ENCODE measurements at regions not wholly inside any gene's neighbourhood (a gene's known extent, or its start where the extent isn't known, plus 50 kb on each side); places are given as distances from the start of the nearest gene placed in this dataset.
"Not testable (repeated sequence)": the region's sequence is repeated elsewhere in the genome, so short reads cannot be mapped to it uniquely, and the experiment has no call there.

DNA sequence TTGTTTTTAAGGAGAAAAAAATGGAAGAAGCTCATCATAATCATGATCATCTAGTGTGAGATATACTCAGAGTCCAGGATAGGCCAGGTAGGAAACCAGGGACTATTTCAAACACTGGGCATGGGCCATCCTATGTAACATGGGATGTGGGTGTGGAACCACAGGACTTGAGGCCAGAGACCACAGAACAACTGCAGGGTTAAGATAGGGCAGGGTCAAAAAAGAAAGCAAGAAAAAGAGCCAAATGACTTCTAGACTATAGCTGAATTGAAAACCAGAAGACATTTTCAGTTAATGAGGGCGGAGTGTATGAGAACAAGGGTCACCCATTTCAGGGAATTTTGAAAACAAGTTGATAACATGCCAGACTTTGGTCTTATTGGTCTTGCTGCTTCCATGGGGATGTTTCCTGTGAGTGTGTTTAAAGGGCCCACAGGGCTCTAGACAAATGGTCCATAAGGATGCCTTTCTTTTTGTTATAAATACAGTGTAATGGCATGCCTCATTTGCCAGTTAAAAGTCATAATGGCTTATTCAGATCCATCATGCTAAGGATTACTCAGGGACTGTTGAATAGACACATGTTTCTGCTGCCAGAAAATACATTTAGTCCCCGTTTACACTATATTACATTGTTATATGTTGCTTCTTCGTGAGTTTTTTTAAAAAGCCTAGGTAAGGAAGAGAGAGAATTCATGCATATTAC, 182.0 kb upstream of the C21orf91 start:
- ATAC-seq (ENCODE audit: poor library complexity) (no peak), DNase-seq (no peak)
- intact Hi-C loops (cut with DNase I) = no loop called here

DNA sequence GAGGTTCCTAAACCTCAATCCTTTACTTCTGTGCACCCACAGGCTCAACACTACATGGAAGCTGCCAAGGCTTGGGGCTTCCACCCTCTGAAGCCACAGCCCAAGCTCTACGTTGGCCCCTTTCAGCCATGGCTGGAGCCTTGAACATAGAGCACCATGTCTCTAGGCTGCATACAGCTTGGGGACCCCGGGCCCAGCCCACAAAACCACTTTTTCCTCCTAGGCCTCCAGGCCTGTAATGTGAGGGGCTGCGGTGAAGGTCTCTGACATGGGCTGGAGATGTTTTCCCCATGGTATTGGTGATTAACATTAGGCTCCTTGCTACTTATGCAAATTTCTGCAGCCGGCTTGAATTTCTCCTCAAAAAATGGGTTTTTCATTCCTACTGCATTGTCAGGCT, 179.4 kb upstream of the C21orf91 start:
- intact Hi-C loops (cut with DNase I); DNase-seq; ATAC-seq (ENCODE audit: poor library complexity): not testable (repeated sequence)

GRCh38 chr21:17989780-17990179, 170.6 kb upstream of the C21orf91 start:
- ATAC-seq (ENCODE audit: poor library complexity) = no peak
- DNase-seq = no peak
- intact Hi-C loops (cut with DNase I) = no loop called here

GRCh38 chr21:17988102-17988437, 168.9 kb upstream of the C21orf91 start:
- DNase-seq = no peak
- no peak for ATAC-seq (ENCODE audit: poor library complexity)
- intact Hi-C loops (cut with DNase I) = no loop called here

- ATAC-seq (ENCODE audit: poor library complexity) (no peak), DNase-seq (no peak)
- intact Hi-C loops (cut with DNase I) = no loop called here
Observed at GRCh38 chr21:17987382-17988101, 168.4 kb upstream of the C21orf91 start.

- intact Hi-C loops (cut with DNase I) = no loop called here
- no peak for ATAC-seq (ENCODE audit: poor library complexity)
- DNase-seq = no peak
Observed at GRCh38 chr21:17981060-17981740, 162.0 kb upstream of the C21orf91 start.

DNA sequence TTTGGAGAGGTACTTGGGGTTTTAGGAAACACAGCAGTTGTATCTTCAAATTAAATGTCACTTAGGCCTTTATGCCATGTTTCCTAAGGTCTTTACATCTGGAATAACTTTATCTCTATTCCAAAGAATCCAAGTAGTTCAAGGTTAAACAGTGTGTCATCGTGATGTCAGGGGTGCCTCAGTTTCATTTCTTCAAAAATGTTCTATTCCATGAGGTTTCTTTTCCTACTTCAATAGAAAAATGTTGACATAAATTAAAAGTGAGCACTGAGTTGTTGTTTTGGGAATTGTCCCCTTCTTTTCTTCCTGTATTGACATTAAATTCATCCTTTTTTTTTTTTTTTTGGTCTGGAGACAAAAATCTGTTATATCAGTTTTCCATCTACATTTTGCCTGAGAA, 160.6 kb upstream of the C21orf91 start:
- DNase-seq (no peak), ATAC-seq (ENCODE audit: poor library complexity) (no peak)
- intact Hi-C loops (cut with DNase I) = no loop called here

- DNase-seq (no peak), ATAC-seq (ENCODE audit: poor library complexity) (no peak)
- intact Hi-C loops (cut with DNase I) = no loop called here
Observed at GRCh38 chr21:17978895-17979294, 159.7 kb upstream of the C21orf91 start.

DNA sequence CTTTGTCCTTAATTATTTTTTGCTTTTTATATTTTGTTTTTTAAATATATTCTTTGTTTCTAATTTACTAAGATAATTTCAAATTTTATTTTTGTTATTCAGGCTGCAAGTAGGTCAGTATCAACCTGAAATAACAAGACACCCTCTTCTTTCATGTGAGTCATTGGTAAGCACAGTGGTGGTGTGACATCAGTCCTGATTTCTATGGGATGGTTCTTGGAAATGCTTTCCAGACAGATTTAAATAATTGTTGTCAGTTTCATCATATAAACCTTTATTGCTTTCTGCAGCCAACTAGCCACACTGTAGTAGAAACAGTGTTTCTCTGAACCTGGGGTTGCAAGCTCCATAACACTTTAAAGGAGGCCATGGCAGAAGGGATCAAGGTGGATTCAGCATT, 157.5 kb upstream of the C21orf91 start:
- DNase-seq (no peak), ATAC-seq (ENCODE audit: poor library complexity) (no peak)
- intact Hi-C loops (cut with DNase I) = no loop called here

GRCh38 chr21:17976139-17976538, 157.0 kb upstream of the C21orf91 start:
- ATAC-seq (ENCODE audit: poor library complexity) (no peak), DNase-seq (no peak)
- intact Hi-C loops (cut with DNase I) = no loop called here

- intact Hi-C loops (cut with DNase I) = no loop called here
- no peak for ATAC-seq (ENCODE audit: poor library complexity)
- no peak for DNase-seq
Observed at GRCh38 chr21:17967319-17967718, 148.2 kb upstream of the C21orf91 start.

- intact Hi-C loops (cut with DNase I) = no loop called here
- no peak for ATAC-seq (ENCODE audit: poor library complexity)
- DNase-seq = no peak
Observed at GRCh38 chr21:17964716-17965115, 145.6 kb upstream of the C21orf91 start.

- intact Hi-C loops (cut with DNase I) = no loop called here
- no peak for ATAC-seq (ENCODE audit: poor library complexity)
- DNase-seq = no peak
Observed at GRCh38 chr21:17964199-17964598, 145.0 kb upstream of the C21orf91 start.

DNA sequence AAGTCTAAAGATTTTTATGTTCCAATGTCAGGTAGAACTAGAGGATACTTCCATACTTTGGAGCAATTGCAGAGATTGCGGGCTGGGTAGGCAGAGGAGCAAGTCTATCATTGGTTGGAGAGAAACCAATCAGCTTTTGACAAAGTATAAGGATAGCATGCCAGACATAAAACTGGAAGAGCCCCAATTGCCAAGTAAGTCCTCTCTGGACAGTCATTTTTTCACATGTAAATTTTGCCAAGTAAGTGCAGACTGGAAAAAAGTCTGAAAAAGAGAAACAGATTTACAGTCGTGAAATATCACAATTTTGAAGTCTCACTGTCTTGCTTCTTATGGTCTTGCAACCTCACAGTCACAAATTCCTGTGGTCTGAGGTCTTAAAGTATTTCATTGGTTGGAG, 131.4 kb upstream of the C21orf91 start:
- intact Hi-C loops (cut with DNase I) = no loop called here
- no peak for ATAC-seq (ENCODE audit: poor library complexity)
- no peak for DNase-seq

DNA sequence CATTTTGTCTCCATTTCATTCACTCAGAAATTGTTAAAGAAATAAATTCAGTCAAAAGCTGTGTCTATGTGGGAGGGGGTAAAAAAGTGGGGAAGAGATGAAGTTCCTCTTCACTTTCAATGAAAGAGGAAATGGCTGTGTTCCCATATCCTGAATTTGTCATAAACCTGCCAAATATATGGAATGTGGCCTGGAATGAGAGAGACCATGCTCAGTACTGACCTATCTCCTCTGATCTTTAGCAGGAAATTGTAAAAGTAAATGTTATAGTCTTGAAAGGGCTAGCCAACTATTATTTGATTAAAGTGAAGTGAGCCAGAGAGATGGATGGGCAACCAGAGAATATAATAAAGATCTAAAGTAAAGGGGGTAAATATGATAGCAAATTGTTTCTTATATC, 130.3 kb upstream of the C21orf91 start:
- intact Hi-C loops (cut with DNase I) = no loop called here
- ATAC-seq (ENCODE audit: poor library complexity) = no peak

GRCh38 chr21:17947531-17947930, 128.4 kb upstream of the C21orf91 start:
- DNase-seq (no peak), ATAC-seq (ENCODE audit: poor library complexity) (no peak)
- intact Hi-C loops (cut with DNase I) = no loop called here

More for the DNA sequence above, 130.3 kb upstream of the C21orf91 start:
- no peak for DNase-seq

GRCh38 chr21:17931080-17931479, 111.9 kb upstream of the C21orf91 start:
- no peak for DNase-seq
- no peak for ATAC-seq (ENCODE audit: poor library complexity)
- intact Hi-C loops (cut with DNase I) = no loop called here

- DNase-seq = no peak
- no peak for ATAC-seq (ENCODE audit: poor library complexity)
- intact Hi-C loops (cut with DNase I) = no loop called here
Observed at GRCh38 chr21:17930093-17930492, 110.9 kb upstream of the C21orf91 start.

DNA sequence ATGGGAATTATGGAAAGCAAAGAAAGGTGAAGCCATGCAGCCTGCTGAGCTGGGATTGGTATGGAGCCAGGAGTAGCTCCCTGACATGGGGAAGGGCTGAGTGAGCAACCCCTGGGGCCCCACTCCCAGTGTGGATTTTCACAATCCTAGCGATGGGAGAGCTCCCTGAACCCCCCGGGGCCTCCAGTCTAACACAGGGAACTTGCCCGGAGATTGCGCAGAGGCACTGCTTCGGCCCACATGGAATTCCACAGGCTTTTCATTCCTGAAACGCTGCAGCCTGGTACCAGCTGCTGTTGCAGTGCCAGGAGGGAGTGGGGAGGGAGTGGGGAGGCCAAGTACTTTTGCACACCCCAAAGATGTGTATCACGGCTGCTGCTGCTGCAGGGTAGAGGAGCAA, 110.4 kb upstream of the C21orf91 start:
- intact Hi-C loops (cut with DNase I) = no loop called here
- no peak for ATAC-seq (ENCODE audit: poor library complexity)
- no peak for DNase-seq

DNA sequence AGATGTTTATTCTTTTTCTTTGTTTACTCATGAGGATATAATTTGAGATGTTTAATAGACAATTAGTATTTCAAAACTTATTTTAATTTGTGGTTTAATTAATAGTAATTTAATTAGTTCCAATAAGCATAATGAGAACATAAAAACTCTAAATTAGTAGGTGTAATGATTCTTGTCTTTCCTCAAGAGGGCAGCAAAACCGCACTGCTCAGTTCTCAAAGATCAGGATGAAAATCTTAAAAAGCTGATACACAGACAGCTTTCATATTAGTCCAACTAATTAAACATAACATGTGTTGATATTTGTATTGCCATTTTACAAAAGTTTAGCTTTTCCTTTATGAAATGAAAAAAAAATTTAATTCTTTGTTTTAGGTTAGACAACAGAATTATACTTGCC, 106.7 kb upstream of the C21orf91 start:
- ATAC-seq (ENCODE audit: poor library complexity) = no peak
- intact Hi-C loops (cut with DNase I) = no loop called here

More for the DNA sequence above, 106.7 kb upstream of the C21orf91 start:
- DNase-seq = no peak
